GM12875 (cell line): ENCODE measurements at regions not wholly inside any gene's neighbourhood (a gene's known extent, or its start where the extent isn't known, plus 50 kb on each side); places are given as distances from the start of the nearest gene placed in this dataset.
"Not testable (repeated sequence)": the region's sequence is repeated elsewhere in the genome, so short reads cannot be mapped to it uniquely, and the experiment has no call there.

Experiments used
- H3K4me3 ChIP-seq: one replicate; pipeline ENCODE4 v1.5.1; 2011; ENCODE audit warnings: low read depth, low read length, control low read depth
- CTCF ChIP-seq: IDR thresholded peaks from 2 replicates; pipeline ENCODE4 v1.5.1; 2011; ENCODE audit warnings: low read depth, mild to moderate bottlenecking, control low read depth, inconsistent platforms, low read length, moderate library complexity, borderline replicate concordance; ENCODE audit not compliant: insufficient read depth

GRCh38 chr21:22189278-22189677 lies 1191.1 kb downstream of the NCAM2 start:
- TF ChIP-seq CTCF = no peak
- H3K4me3 ChIP-seq = no peak overlapping the region

DNA sequence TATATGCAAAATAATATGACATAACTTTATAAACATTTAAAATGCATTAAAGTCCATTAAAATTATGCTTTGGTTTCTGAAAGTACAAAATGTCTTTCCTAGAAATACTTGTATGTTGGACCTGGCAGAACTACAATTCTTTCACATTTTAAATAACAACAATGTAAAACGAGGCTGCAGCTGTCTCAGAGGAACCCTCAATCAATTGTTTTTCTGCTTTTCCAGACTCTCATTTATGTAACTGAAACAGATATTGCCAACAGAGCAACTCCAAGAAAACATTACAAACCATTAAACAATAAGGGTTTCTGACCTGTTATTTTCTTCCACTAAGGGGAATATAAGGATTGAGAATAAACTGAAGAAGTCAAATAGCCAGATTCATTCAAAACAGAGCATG lies 1193.4 kb downstream of the NCAM2 start:
- TF ChIP-seq CTCF = no peak
- H3K4me3 ChIP-seq = no peak overlapping the region

GRCh38 chr21:22192766-22193165 lies 1194.6 kb downstream of the NCAM2 start:
- H3K4me3 ChIP-seq = no peak overlapping the region

DNA sequence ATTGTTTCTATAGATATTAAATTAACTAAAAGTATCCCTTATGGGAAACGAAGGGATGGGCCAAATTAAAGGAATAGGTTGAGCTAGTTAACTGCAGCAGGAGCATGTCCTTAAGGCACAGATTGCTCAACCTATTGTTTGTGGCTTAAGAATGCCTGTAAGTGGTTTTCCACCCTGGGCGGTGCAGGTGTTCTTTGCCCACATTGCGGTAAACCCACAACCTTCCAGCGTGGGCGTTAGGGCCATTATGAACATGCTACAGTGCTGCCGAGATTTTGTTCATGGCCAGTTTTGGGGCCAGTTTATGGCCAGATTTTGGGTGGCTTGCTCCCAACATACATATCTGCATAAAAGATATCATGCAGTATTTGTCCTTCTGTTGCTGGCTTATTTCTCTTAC lies 1196.8 kb downstream of the NCAM2 start:
- H3K4me3 ChIP-seq = not testable (repeated sequence)

More at GRCh38 chr21:22192766-22193165, 1194.6 kb downstream of the NCAM2 start:
- no peak for TF ChIP-seq CTCF

- H3K4me3 ChIP-seq = no peak overlapping the region
- TF ChIP-seq CTCF = no peak
Measured at GRCh38 chr21:22200378-22201092, 1202.3 kb downstream of the NCAM2 start.

DNA sequence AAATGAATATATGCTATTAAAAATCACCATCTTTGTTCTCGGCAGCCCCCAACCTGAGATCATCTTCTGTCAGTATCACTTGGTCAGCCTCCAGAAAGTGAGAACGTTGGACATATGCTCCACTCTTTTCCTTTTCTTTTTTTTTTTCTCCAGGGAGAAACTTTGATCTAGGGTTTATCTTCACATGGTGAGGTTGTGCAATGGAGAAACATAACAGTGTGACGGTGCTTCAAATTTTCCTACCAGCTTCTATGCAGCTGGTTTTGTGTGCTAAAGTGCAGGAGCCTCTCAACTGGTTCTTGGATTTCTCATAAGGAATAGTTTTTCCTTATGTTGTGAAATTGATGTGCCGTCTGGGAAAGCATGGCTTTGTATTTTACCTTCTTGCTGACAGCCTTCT lies 1202.9 kb downstream of the NCAM2 start:
- TF ChIP-seq CTCF = no peak
- no peak overlapping the region for H3K4me3 ChIP-seq

DNA sequence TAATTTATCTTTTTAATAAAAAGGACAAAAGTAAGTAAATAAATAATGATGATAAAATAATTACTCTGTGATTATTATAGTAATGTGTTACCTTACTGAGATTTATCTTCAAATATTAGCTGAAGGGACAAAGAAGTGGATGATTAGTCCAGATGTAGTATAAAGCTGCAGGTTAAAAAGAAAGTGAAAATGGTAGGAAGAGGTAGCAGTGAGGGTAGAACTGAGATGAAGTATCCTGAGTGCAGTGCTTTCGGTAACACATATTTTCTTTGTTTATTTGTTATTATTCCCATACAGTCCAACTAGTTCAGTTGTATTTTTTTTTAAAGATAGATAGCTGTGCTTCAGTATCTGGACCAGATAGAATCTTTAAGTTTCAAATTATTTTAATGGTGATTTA lies 1203.5 kb downstream of the NCAM2 start:
- no peak for TF ChIP-seq CTCF
- H3K4me3 ChIP-seq = no peak overlapping the region
